ENCODE measurements at regions not wholly inside any gene's neighbourhood (a gene's known extent, or its start where the extent isn't known, plus 50 kb on each side); places are given as distances from the start of the nearest gene placed in this dataset.

- no peak for TF ChIP-seq CTCF (conservative IDR thresholded peaks at IDR 0.05; ENCODE audit: low read length)
- no peak for TF ChIP-seq EZH2phosphoT487 (IDR thresholded peaks at IDR 0.05; ENCODE audit: borderline replicate concordance)
Measured at GRCh38 chr3:31013090-31013489, 118.6 kb upstream of the GADL1 start.

Data from Loucy (cell line).